SU-DHL-6 (cell line): ENCODE measurements at regions not wholly inside any gene's neighbourhood (a gene's known extent, or its start where the extent isn't known, plus 50 kb on each side); places are given as distances from the start of the nearest gene placed in this dataset.

Experiments
- CTCF ChIP-seq: fragments of 200-600 bp; sonication (generic); IDR thresholded peaks from one replicate; pipeline ENCODE4 v1.5.1; 2017; ENCODE audit warnings: antibody characterized with exemption, mild to moderate bottlenecking, low read length, moderate library complexity; ENCODE audit not compliant: insufficient read depth, poor library complexity, severe bottlenecking
- EZH2phosphoT487 ChIP-seq: fragments of 200-600 bp; sonication (generic), shearing (Covaris generic); conservative IDR thresholded peaks from 2 replicates; pipeline ENCODE4 v1.6.1; 2018; ENCODE audit warnings: mild to moderate bottlenecking, antibody characterized with exemption, low read length, moderate library complexity, mixed read lengths

DNA sequence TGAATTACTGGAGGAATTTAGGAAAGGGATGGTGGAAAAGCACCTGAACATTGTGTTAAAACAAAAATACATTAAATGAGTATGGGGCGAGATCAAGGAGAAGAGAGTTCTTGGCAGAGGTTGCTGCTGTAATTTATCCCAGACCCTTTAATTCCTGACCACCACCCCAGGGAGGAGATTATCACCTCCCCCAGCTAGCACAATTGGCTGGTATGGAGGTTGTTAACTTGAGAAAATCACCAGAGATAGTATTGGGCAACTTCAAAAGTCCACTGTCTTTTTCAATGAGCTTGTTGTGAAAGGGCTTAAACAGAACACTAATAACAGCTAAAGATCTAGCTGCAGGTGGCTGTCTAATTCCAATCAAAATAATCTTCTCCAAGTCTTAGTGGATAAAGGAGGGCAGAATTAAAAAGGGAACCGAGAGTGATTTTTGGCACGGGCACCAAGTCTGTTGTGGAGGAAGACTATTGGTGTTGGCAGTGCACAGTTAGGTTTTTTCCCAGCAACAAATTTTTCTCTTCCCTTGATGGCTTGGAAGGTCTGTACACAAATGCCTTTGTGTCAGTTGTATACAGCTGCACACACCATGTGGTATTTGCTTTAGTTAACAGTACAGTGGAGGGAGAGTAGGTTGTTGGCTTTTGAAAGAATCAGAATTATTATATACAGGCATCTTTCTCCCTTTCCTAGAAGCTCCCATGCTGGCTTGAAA is 289.5 kb downstream of the SLC4A3 start:
- TF ChIP-seq CTCF (no peak), EZH2phosphoT487 (no peak)
